Vagina (tissue), 2 donors: ENCODE measurements at regions not wholly inside any gene's neighbourhood (a gene's known extent, or its start where the extent isn't known, plus 50 kb on each side); places are given as distances from the start of the nearest gene placed in this dataset.

Source experiments
- DNase-seq, 2 donors: peaks; one replicate each; pipeline ENCODE4 v3.0.0-alpha.2; 2017; ENCODE audit errors: extremely low spot score in 2 of 2
- H3K27ac ChIP-seq: fragments of 200-600 bp; sonication (generic); one replicate; pipeline ENCODE4 v1.5.1; 2019
- H3K27me3 ChIP-seq: fragments of 200-600 bp; sonication (generic); one replicate; pipeline ENCODE4 v1.5.1; 2019
- H3K36me3 ChIP-seq, 2 donors: fragments of 200-600 bp; sonication (generic); one replicate each; pipeline ENCODE4 v1.5.1; 2017 to 2019
- H3K4me1 ChIP-seq: fragments of 200-600 bp; sonication (generic); one replicate; pipeline ENCODE4 v1.5.1; 2019
- H3K4me3 ChIP-seq, 2 donors: fragments of 200-600 bp; sonication (generic); 1 replicate in 1 of 2; 2 replicates in 1 of 2; pipeline ENCODE4 v1.5.1; 2016 to 2019
- H3K9me3 ChIP-seq: fragments of 200-600 bp; sonication (generic); one replicate; pipeline ENCODE4 v1.5.1; 2019
- CTCF ChIP-seq, 3 experiments: fragments of 450-650 bp in 2 of 3; fragments of 200-600 bp in 1 of 3; sonication (generic) in 1 of 3; IDR thresholded peaks; one replicate each; pipeline ENCODE4 v1.5.1; 2017 to 2019; ENCODE audit warnings: antibody characterized with exemption in 3 of 3, mild to moderate bottlenecking in 2 of 3, moderate library complexity in 2 of 3
- POLR2A ChIP-seq, 2 donors: fragments of 450-650 bp; IDR thresholded peaks; one replicate each; pipeline ENCODE4 v1.6.1; 2017; ENCODE audit warnings: antibody characterized with exemption in 2 of 2, mild to moderate bottlenecking in 2 of 2, moderate library complexity in 2 of 2
- POLR2AphosphoS5 ChIP-seq, 2 donors: sonication (generic); formaldehyde crosslinking; IDR thresholded peaks; one replicate each; pipeline ENCODE4 v1.9.0; 2017; ENCODE audit warnings: antibody characterized with exemption in 2 of 2, mild to moderate bottlenecking in 2 of 2, low read depth in 1 of 2; ENCODE audit not compliant: insufficient read depth in 1 of 2
- intact Hi-C: fragments of 100-400 bp; cut with DNase I; formaldehyde crosslinking; loops from one replicate; pipeline ENCODE4 v1.15.1; 2023

DNA sequence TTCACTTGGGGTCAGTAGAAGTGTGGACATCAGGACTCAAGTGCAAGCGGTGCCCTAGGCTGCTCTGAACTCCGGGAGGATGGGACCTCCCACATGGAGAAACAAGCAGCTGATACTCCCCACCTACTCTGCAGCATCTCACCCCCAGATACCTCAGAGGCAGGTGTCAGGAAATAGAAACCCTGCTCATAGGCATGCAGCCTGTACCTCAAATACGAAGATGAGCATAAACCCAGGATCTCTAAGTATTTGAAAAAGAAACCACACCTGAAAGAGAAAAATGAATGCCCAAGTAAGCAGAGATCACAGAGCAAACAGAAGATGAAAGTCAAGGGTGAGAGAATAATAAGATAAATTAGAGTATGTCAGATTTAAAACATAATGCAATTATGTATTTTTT lies 75.6 kb upstream of the WSCD2 start:
- no peaks in the 10 kb centered on the region for H3K9me3 ChIP-seq
- intact Hi-C loops: no loop called here
- H3K4me1 ChIP-seq: no peaks in the 10 kb centered on the region
- no peak overlapping the region for H3K27ac ChIP-seq
- H3K27me3 ChIP-seq: no peaks in the 10 kb centered on the region
- DNase-seq: no peak
- H3K36me3 ChIP-seq: no peaks in the 10 kb centered on the region
- no peak for TF ChIP-seq CTCF (IDR thresholded peaks at IDR 0.05)
- no peak for TF ChIP-seq POLR2A (IDR thresholded peaks at IDR 0.05)
- TF ChIP-seq POLR2AphosphoS5 (IDR thresholded peaks at IDR 0.05; ENCODE audit: insufficient read depth in 1 of 2, low read depth in 1 of 2): no peak
- H3K4me3 ChIP-seq: no peak overlapping the region

- no peak overlapping the region for H3K4me3 ChIP-seq
- DNase-seq: no peak
- H3K9me3 ChIP-seq: no peaks in the 10 kb centered on the region
- H3K27ac ChIP-seq: no peak overlapping the region
- H3K4me1 ChIP-seq: no peaks in the 10 kb centered on the region
- TF ChIP-seq POLR2A (IDR thresholded peaks at IDR 0.05) (no peak), CTCF (IDR thresholded peaks at IDR 0.05) (no peak), POLR2AphosphoS5 (IDR thresholded peaks at IDR 0.05; ENCODE audit: insufficient read depth in 1 of 2, low read depth in 1 of 2) (no peak)
- no peaks in the 10 kb centered on the region for H3K27me3 ChIP-seq
- H3K36me3 ChIP-seq: no peaks in the 10 kb centered on the region
- intact Hi-C loops: no loop called here
These were observed 74.6 kb upstream of the WSCD2 start for GRCh38 chr12:108054496-108054895.

DNA sequence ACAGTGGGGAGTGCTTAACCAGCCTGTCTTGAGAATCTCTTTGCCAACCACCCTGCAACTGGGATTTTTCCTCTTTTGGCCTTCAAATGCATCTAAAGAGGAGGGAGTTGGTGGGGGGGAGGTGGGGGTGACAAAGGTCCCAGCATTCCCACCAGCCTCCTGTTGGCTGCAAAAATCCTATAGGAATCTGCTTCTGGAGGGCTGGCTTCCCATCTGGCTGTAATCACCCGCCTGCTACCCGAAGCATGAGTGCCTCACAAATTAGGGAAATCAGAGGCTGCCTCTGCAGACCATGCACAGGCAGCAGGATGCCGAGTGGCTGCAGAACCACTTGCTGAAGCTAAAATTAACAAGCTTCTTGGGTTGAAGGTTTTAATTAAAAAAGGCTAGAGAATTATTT lies 73.9 kb upstream of the WSCD2 start:
- H3K4me3 ChIP-seq: no peak overlapping the region
- intact Hi-C loops: no loop called here
- no peak for DNase-seq
- no peaks in the 10 kb centered on the region for H3K27me3 ChIP-seq
- TF ChIP-seq POLR2A (IDR thresholded peaks at IDR 0.05): no peak
- TF ChIP-seq POLR2AphosphoS5 (IDR thresholded peaks at IDR 0.05; ENCODE audit: insufficient read depth in 1 of 2, low read depth in 1 of 2): no peak
- no peak for TF ChIP-seq CTCF (IDR thresholded peaks at IDR 0.05)
- H3K9me3 ChIP-seq: no peaks in the 10 kb centered on the region
- no peak overlapping the region for H3K27ac ChIP-seq
- H3K36me3 ChIP-seq: no peaks in the 10 kb centered on the region
- no peaks in the 10 kb centered on the region for H3K4me1 ChIP-seq

DNA sequence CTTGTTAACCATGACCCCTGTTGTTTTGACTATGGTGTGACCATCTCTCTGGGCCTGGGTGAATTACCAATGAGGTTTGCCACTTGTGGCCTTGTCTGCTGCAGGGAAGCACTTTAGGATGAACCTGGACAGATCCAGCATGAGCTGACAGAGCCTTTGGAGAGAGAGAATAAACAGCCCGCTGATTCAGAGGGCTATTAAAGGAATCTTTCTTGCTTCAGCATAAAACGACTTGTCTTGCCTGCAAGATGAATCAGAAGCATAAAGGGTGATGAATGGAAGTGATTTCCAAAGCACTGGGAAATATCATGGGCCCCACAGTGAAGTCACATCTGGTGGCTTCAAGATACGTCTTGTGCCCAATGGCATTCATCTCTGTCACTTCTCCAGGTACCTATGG lies 69.0 kb upstream of the WSCD2 start:
- Histone ChIP-seq H3K27me3 (no peaks in the 10 kb centered on the region), H3K9me3 (no peaks in the 10 kb centered on the region), H3K4me1 (no peaks in the 10 kb centered on the region), H3K4me3 (no peak overlapping the region), H3K27ac (no peak overlapping the region), H3K36me3 (no peaks in the 10 kb centered on the region)
- TF ChIP-seq CTCF (IDR thresholded peaks at IDR 0.05): no peak
- TF ChIP-seq POLR2AphosphoS5 (IDR thresholded peaks at IDR 0.05; ENCODE audit: insufficient read depth in 1 of 2, low read depth in 1 of 2): no peak
- no peak for TF ChIP-seq POLR2A (IDR thresholded peaks at IDR 0.05)
- intact Hi-C loops: no loop called here
- no peak for DNase-seq

DNA sequence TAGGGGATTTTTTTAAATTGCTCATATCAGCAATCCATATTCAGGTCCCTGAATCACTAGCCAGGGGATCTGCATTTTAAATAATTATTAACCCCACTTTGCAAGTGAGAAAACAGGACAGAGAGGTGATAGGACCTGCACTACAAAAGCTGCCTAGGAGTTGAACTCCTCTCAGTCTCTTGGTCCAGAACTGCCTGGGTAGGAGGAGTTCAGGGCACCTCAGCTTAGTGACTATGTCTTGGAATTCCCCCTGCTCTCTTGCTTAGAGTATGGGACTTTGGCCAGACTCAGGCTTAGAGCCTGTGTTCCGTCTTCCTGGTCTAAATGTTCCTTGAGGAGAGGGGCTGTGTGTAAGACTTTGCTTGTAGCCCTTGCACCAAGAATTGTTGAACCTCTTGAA lies 68.2 kb upstream of the WSCD2 start:
- Histone ChIP-seq H3K4me3 (no peak overlapping the region), H3K9me3 (no peaks in the 10 kb centered on the region), H3K27me3 (no peaks in the 10 kb centered on the region), H3K27ac (no peak overlapping the region), H3K36me3 (no peaks in the 10 kb centered on the region), H3K4me1 (no peaks in the 10 kb centered on the region)
- TF ChIP-seq POLR2AphosphoS5 (IDR thresholded peaks at IDR 0.05; ENCODE audit: insufficient read depth in 1 of 2, low read depth in 1 of 2) (no peak), POLR2A (IDR thresholded peaks at IDR 0.05) (no peak), CTCF (IDR thresholded peaks at IDR 0.05) (no peak)
- intact Hi-C loops: no loop called here
- no peak for DNase-seq
